ENCODE measurements at regions not wholly inside any gene's neighbourhood (a gene's known extent, or its start where the extent isn't known, plus 50 kb on each side); places are given as distances from the start of the nearest gene placed in this dataset.

DNA sequence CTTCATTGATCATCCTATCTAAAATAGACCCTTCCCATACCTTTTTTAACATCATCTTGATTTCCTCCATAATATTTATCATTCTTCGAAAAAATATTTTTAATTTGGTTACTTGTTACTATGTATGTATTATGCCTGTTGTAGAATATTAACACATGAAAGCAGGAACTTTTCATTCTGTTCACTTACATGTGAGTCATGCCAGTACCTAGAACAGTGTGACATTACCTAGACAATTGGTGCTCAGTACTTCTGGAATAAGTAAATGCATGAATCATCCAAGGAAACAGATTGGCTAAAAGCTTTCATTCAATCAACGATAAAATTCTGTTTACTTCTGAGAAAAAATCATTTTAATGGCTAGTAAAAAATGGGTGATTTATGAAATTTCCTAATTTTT, 76.4 kb downstream of the CXXC4 start:
- no peak overlapping the region for H3K27ac Mint-ChIP-seq
- no peak for DNase-seq (ENCODE audit: extremely low spot score, unreplicated experiment)
- H3K4me3 Mint-ChIP-seq = no peak overlapping the region
- peaks cover 16% of the 10 kb centered on the region for H3K4me1 Mint-ChIP-seq (ENCODE audit: unreplicated experiment)
- TF ChIP-seq, protein P1, sequence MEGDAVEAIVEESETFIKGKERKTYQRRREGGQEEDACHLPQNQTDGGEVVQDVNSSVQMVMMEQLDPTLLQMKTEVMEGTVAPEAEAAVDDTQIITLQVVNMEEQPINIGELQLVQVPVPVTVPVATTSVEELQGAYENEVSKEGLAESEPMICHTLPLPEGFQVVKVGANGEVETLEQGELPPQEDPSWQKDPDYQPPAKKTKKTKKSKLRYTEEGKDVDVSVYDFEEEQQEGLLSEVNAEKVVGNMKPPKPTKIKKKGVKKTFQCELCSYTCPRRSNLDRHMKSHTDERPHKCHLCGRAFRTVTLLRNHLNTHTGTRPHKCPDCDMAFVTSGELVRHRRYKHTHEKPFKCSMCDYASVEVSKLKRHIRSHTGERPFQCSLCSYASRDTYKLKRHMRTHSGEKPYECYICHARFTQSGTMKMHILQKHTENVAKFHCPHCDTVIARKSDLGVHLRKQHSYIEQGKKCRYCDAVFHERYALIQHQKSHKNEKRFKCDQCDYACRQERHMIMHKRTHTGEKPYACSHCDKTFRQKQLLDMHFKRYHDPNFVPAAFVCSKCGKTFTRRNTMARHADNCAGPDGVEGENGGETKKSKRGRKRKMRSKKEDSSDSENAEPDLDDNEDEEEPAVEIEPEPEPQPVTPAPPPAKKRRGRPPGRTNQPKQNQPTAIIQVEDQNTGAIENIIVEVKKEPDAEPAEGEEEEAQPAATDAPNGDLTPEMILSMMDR (conservative IDR thresholded peaks at IDR 0.05) = no peak
- peaks cover 2% of the 10 kb centered on the region for H3K27me3 Mint-ChIP-seq
- H3K9me3 Mint-ChIP-seq = peaks cover 3% of the 10 kb centered on the region
- no peaks in the 10 kb centered on the region for H3K36me3 Mint-ChIP-seq

DNA sequence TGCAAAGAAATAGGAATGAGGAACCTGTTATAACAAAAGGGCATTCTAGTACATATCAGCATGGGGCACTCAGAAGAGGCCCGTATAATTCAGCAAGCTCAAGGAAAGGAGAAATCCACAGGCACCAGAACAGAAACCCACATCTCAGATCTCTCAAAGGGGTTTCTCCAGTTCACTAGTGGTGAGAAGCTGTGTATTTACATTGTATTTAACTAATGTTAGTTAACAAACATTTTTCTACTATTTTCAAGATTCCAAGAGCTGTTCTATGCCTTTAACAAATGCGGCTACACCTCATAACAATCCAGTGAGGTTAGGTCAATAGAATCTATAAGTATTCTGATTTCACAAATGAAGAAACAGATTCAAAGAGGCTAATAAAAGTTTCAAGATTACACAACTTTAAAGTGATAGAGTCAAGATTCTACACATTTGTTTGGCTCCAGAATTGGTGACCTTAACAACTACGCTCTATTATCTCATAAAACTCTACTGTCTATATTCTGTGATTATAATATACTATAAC, 77.3 kb downstream of the CXXC4 start:
- TF ChIP-seq, protein P1 (conservative IDR thresholded peaks at IDR 0.05) = no peak
- DNase-seq (ENCODE audit: extremely low spot score, unreplicated experiment) = no peak
- no peaks in the 10 kb centered on the region for H3K36me3 Mint-ChIP-seq
- peaks cover 16% of the 10 kb centered on the region for H3K4me1 Mint-ChIP-seq (ENCODE audit: unreplicated experiment)
- H3K4me3 Mint-ChIP-seq = no peak overlapping the region
- no peaks in the 10 kb centered on the region for H3K9me3 Mint-ChIP-seq
- H3K27me3 Mint-ChIP-seq = no peaks in the 10 kb centered on the region
- H3K27ac Mint-ChIP-seq = no peak overlapping the region

DNA sequence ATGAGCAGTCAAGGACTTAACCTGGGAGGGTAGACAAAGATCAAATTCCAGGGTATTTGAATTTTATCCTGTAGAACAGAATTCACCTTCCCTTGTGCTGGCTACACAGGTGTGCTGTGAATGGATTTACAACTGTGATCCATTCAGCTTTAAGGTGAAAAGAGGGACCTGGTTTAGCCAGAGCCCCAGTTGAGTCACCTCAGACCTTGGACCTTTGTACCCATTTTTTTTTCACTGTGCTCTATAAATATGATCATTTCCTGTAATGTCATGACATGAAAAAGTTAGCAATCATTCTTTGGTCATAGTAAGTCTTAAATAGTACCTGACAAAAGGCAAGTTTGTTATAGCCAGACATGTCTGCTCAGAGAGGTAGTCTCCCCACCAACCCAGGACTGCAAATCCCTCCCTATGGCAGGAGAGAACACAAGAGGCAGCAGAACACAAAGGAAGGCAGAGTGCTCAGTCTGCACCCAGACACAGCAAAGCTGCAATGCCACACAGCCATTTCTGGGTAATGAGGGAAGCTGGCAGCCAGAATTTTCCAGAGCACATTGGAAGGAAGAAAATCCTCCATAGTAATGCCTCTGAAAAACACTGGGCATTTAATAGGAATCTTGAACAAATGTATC, 77.9 kb downstream of the CXXC4 start:
- Mint-ChIP-seq H3K27me3 (no peaks in the 10 kb centered on the region), H3K4me1 (ENCODE audit: unreplicated experiment) (peaks cover 16% of the 10 kb centered on the region), H3K9me3 (no peaks in the 10 kb centered on the region), H3K4me3 (no peak overlapping the region), H3K36me3 (no peaks in the 10 kb centered on the region), H3K27ac (no peak overlapping the region)
- DNase-seq (ENCODE audit: extremely low spot score, unreplicated experiment) = no peak
- TF ChIP-seq, protein P1 (conservative IDR thresholded peaks at IDR 0.05) = no peak

DNA sequence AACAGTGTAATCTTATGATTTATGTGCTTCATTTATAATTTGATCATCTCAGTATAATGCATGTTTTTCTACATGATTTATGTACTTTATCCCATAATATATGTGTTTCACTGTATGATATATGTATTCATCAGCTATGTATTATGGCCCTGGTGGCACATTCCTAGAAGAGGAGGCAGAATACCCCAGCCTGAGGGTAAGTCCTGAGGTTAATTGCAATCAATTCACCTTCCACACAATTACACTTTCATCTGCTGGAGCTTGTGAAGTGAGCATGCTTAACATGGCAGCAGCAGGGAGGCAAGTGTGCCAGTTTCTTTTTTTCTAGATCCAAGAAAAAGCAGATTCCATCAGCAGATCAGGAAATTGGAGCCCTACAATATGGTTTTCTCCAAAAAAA, 81.2 kb downstream of the CXXC4 start:
- no peak overlapping the region for H3K4me3 Mint-ChIP-seq
- H3K9me3 Mint-ChIP-seq = no peaks in the 10 kb centered on the region
- no peak for DNase-seq (ENCODE audit: extremely low spot score, unreplicated experiment)
- H3K4me1 Mint-ChIP-seq (ENCODE audit: unreplicated experiment) = peaks cover 10% of the 10 kb centered on the region
- TF ChIP-seq, protein P1 (conservative IDR thresholded peaks at IDR 0.05) = no peak
- H3K36me3 Mint-ChIP-seq = no peaks in the 10 kb centered on the region
- H3K27me3 Mint-ChIP-seq = no peaks in the 10 kb centered on the region
- H3K27ac Mint-ChIP-seq = no peak overlapping the region

DNA sequence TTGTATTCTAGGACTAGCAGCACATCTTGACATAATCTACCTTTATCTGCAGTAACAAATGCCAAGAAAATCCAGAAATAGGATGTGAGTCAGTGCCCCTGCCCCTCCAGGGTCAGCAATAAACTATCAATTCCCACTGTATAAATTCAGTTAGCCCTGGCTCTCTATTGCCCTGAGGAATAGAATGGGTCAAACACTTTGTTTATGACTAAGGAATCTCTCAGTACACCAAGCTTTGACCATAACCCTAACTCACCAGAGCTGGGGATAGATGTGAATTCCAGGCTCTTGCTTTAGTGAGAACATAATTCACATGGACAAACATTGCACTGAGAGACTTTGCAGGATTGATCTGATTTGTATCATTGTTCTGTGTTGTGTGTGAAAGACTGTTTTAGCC, 82.3 kb downstream of the CXXC4 start:
- TF ChIP-seq, protein P1 (conservative IDR thresholded peaks at IDR 0.05) = no peak
- no peak for DNase-seq (ENCODE audit: extremely low spot score, unreplicated experiment)
- no peaks in the 10 kb centered on the region for H3K36me3 Mint-ChIP-seq
- no peak overlapping the region for H3K4me3 Mint-ChIP-seq
- H3K4me1 Mint-ChIP-seq (ENCODE audit: unreplicated experiment) = peaks cover 12% of the 10 kb centered on the region
- no peak overlapping the region for H3K27ac Mint-ChIP-seq
- no peaks in the 10 kb centered on the region for H3K27me3 Mint-ChIP-seq
- no peaks in the 10 kb centered on the region for H3K9me3 Mint-ChIP-seq
